ENCODE measurements at regions not wholly inside any gene's neighbourhood (a gene's known extent, or its start where the extent isn't known, plus 50 kb on each side); places are given as distances from the start of the nearest gene placed in this dataset.

DNA sequence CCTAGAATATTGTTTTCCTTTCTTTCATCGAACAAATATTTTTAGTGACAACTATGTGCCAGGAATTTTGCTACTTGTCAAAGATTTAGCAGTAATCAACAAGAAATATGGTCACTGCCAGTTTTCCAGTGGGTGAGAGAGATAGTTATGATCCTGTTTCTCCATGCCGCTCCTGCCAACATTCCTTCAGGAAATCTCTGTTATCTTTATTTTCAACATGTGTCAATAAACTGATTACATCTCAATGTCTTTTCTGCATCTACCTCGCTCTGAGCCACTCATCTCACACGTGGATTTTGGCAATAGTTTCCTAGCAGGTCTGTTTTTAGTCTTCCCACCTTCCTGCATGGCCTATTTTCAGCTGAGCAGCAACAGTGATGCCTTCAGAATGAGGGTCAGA, 650.0 kb upstream of the STXBP6 start:
- no peak overlapping the region for H3K4me3 ChIP-seq
- H3K27ac ChIP-seq, result no peak overlapping the region
- TF ChIP-seq POLR2A (IDR thresholded peaks at IDR 0.05) (no peak), POLR2AphosphoS5 (IDR thresholded peaks at IDR 0.05) (no peak), EP300 (IDR thresholded peaks at IDR 0.05) (no peak)
- TF ChIP-seq, protein P1, sequence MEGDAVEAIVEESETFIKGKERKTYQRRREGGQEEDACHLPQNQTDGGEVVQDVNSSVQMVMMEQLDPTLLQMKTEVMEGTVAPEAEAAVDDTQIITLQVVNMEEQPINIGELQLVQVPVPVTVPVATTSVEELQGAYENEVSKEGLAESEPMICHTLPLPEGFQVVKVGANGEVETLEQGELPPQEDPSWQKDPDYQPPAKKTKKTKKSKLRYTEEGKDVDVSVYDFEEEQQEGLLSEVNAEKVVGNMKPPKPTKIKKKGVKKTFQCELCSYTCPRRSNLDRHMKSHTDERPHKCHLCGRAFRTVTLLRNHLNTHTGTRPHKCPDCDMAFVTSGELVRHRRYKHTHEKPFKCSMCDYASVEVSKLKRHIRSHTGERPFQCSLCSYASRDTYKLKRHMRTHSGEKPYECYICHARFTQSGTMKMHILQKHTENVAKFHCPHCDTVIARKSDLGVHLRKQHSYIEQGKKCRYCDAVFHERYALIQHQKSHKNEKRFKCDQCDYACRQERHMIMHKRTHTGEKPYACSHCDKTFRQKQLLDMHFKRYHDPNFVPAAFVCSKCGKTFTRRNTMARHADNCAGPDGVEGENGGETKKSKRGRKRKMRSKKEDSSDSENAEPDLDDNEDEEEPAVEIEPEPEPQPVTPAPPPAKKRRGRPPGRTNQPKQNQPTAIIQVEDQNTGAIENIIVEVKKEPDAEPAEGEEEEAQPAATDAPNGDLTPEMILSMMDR (IDR thresholded peaks at IDR 0.05), result no peak
- no peaks in the 10 kb centered on the region for H3K36me3 ChIP-seq
- no peaks in the 10 kb centered on the region for H3K27me3 ChIP-seq
- no peaks in the 10 kb centered on the region for H3K9me3 ChIP-seq
- no peaks in the 10 kb centered on the region for H3K4me1 ChIP-seq
- 62 to 65% (median 62%) methylated on average over 4 of the region's 4 CpGs for WGBS, 5 donors
- DNase-seq, result no peak
- intact Hi-C loops (cut with DNase I; ENCODE audit: low total_unique reads), result no loop called here

DNA sequence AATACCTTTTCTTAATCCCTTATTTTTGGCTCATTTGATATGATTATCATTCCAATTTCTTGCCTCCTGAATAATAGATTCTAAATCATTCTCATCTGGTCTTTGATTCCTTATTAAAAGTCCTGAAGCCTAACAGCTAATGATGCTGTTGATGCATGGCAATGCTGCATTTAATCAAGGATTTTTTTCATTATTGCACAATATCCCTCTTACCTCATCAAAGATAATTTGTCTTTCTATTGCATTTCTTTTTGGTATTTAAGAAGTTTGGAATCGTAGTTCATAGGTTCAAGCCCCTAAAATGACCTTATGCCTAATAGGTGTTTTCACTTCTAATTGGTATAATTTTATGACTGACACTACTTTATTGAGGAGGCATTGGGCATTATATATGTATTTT, 648.2 kb upstream of the STXBP6 start:
- Histone ChIP-seq H3K4me3 (no peak overlapping the region), H3K9me3 (no peaks in the 10 kb centered on the region), H3K4me1 (no peaks in the 10 kb centered on the region), H3K36me3 (no peaks in the 10 kb centered on the region), H3K27me3 (no peaks in the 10 kb centered on the region), H3K27ac (no peak overlapping the region)
- 68 to 85% (median 78%) methylated on average over 1 of the region's 1 CpG for WGBS, 5 donors
- intact Hi-C loops (cut with DNase I; ENCODE audit: low total_unique reads), result no loop called here
- no peak for TF ChIP-seq POLR2AphosphoS5 (IDR thresholded peaks at IDR 0.05)
- TF ChIP-seq, protein P1 (IDR thresholded peaks at IDR 0.05), result no peak
- TF ChIP-seq POLR2A (IDR thresholded peaks at IDR 0.05), result no peak
- TF ChIP-seq EP300 (IDR thresholded peaks at IDR 0.05), result no peak
- no peak for DNase-seq

DNA sequence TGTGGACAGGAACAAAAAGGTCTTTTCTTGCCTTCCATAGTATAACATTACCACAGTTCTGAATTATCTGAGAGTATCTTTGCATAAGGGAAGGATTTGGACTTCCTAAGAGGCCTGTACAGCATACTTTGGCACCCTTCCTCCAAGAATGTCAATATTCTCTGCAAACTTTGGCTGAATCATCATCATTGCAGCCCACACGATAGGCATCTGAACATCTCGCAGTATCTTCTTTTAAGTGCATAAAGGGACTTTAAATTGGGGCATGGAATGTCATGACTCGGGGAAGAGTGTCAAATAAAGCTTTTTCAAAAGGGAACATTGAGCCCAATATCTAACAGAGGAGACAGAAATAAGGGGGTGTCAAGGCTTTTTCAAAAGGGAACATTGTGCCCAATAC, 646.2 kb upstream of the STXBP6 start:
- Histone ChIP-seq H3K4me1 (no peaks in the 10 kb centered on the region), H3K27ac (no peak overlapping the region), H3K36me3 (no peaks in the 10 kb centered on the region), H3K9me3 (no peaks in the 10 kb centered on the region), H3K4me3 (no peak overlapping the region), H3K27me3 (no peaks in the 10 kb centered on the region)
- no peak for DNase-seq
- TF ChIP-seq EP300 (IDR thresholded peaks at IDR 0.05) (no peak), POLR2AphosphoS5 (IDR thresholded peaks at IDR 0.05) (no peak), POLR2A (IDR thresholded peaks at IDR 0.05) (no peak)
- TF ChIP-seq, protein P1 (IDR thresholded peaks at IDR 0.05), result no peak
- intact Hi-C loops (cut with DNase I; ENCODE audit: low total_unique reads), result no loop called here
- WGBS, 5 donors, result 64 to 93% (median 76%) methylated on average over 3 of the region's 3 CpGs

DNA sequence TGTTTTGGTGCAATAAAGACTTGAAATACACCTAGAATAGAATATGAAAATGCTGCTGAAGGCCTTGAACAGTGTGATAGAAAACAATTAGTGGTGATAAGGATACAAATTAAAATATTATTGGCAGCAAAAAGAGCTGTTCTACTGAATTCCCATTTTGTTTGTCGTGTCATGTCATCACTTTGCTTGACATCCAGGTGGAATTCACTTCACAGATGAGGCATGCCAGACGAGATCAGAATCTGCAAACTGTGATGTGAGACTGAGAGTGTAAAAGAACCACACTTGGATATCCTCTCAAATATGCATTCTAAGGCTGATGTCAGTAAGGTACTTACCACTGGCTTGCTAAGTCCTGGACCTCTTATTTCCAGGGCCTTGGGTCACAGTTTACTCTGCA, 635.1 kb upstream of the STXBP6 start:
- Histone ChIP-seq H3K4me3 (no peak overlapping the region), H3K9me3 (peaks cover 0 to 14% (median 8%) of the 10 kb centered on the region in 4 donors), H3K4me1 (no peaks in the 10 kb centered on the region), H3K27me3 (no peaks in the 10 kb centered on the region), H3K36me3 (no peaks in the 10 kb centered on the region), H3K27ac (no peak overlapping the region)
- no peak for DNase-seq
- WGBS, 5 donors, result 52 to 72% (median 66%) methylated on average over 2 of the region's 2 CpGs
- TF ChIP-seq EP300 (IDR thresholded peaks at IDR 0.05) (no peak), POLR2A (IDR thresholded peaks at IDR 0.05) (no peak), POLR2AphosphoS5 (IDR thresholded peaks at IDR 0.05) (no peak)
- TF ChIP-seq, protein P1 (IDR thresholded peaks at IDR 0.05), result no peak
- intact Hi-C loops (cut with DNase I; ENCODE audit: low total_unique reads), result no loop called here
